ENCODE measurements at regions not wholly inside any gene's neighbourhood (a gene's known extent, or its start where the extent isn't known, plus 50 kb on each side); places are given as distances from the start of the nearest gene placed in this dataset.

GRCh38 chr18:1049173-1049572 is 144.5 kb downstream of the ADCYAP1 start:
- no peak for TF ChIP-seq CTCF (IDR thresholded peaks at IDR 0.05; ENCODE audit: extremely low read depth, missing control alignments)
- no peak for DNase-seq (ENCODE audit: low spot score)

DNA sequence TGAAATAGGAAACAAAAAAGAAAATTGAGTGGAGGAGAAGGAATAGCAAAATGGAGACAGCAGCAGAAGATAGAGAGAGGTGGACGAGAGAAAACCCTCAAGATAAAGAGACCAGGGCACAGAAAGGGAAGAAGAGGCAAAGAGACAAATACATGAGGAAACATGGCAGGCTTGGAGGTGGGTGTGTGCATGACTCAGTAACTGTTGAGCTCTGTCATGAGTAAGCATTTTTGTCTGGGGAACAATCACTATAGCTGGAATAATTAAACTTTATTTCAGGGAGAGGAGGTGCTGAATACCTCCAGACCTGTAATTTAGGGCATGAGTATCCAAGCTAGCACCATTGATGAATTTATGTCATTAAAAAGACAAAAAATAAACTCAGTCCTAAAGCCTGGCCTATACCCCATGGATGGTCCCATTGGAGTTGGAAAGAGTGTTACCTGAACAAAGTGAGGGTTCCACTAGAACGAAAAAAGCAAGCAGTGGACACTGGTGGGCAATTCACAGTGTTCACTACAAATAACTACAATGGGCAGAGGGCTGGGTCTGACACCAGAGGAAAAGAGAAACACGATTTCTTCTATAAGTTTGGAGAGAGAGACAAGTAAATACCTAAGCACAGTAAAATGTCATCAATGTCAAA is 145.5 kb downstream of the ADCYAP1 start:
- TF ChIP-seq CTCF (IDR thresholded peaks at IDR 0.05; ENCODE audit: extremely low read depth, missing control alignments), result no peak
- DNase-seq (ENCODE audit: low spot score), result no peak

GRCh38 chr18:1052301-1052700 is 147.6 kb downstream of the ADCYAP1 start:
- no peak for DNase-seq (ENCODE audit: low spot score)
- no peak for TF ChIP-seq CTCF (IDR thresholded peaks at IDR 0.05; ENCODE audit: extremely low read depth, missing control alignments)

DNA sequence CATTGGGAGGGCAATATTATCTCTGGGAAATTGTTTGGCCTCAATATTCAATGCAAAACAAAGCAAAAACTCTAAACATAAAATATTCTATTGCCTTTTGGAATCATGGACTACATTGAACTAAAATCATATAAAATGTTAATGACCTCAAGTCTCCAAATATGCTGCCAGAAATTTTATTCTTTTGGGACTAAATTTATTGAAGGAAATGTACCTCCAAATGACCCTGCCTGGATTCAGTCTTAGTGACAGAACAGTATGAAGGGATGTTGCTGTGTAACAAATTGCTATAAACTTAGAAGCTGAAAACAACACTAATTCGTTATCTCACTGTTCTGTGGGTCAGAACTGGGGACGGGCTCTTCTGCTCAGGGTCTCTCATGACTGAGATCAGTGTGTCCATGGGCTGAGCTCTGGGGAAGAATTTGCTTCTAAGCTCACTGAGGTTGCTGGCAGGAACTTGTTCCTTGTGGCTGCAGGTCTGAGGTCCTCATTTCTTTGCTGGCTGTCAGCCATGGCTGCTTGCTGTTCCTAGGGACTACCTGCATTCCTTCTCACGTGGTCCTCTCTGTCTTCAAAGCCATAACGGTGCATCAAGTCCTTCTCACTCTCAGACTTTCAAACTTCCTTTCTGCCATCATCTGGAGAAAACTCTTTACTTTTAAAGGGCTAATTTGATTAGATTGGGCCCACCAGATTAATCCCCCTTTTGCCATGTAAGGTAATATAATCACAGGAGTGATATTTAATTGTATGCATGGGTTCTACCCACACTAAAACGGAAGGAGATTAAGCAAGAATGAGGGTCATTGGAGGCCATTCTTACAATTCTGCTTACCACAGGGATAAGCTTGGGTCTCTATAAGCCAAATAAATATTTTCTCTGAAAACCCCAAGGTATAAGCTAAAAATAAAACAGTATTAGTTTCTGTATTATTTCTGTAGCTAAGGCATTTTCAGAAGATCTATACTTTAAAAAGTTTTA is 149.0 kb downstream of the ADCYAP1 start:
- no peak for DNase-seq (ENCODE audit: low spot score)

GRCh38 chr18:1056404-1056803 is 151.7 kb downstream of the ADCYAP1 start:
- TF ChIP-seq CTCF (IDR thresholded peaks at IDR 0.05; ENCODE audit: extremely low read depth, missing control alignments), result no peak
- no peak for DNase-seq (ENCODE audit: low spot score)

More for the DNA sequence above, 149.0 kb downstream of the ADCYAP1 start:
- TF ChIP-seq CTCF (IDR thresholded peaks at IDR 0.05; ENCODE audit: extremely low read depth, missing control alignments), result no peak

DNA sequence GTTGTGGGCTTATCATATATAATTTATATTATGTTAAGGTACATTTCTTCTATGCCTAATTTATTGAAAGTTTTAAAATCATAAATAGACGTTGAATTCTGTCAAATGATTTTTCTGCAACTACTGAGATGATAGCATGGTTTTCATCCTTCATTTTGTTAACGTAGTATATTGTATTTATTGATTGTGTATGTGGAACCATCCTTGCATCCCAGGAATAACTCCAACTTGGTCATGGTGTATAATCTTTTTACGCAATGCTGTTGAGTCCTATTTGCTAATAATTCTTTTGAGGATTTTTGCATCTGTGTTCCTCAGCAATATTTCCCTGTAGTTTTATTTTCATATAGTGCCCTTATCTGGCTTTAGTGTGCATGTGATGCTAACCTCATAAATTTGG is 152.7 kb downstream of the ADCYAP1 start:
- no peak for DNase-seq (ENCODE audit: low spot score)
- TF ChIP-seq CTCF (IDR thresholded peaks at IDR 0.05; ENCODE audit: extremely low read depth, missing control alignments), result no peak

GRCh38 chr18:1062588-1062987 is 157.9 kb downstream of the ADCYAP1 start:
- DNase-seq (ENCODE audit: low spot score), result no peak
- TF ChIP-seq CTCF (IDR thresholded peaks at IDR 0.05; ENCODE audit: extremely low read depth, missing control alignments), result no peak

All from GM20000 (cell line).